Hepatocyte (in vitro differentiated cells): ENCODE measurements at regions not wholly inside any gene's neighbourhood (a gene's known extent, or its start where the extent isn't known, plus 50 kb on each side); places are given as distances from the start of the nearest gene placed in this dataset.

Experiments used
- DNase-seq: peaks from one replicate; pipeline ENCODE4 v3.0.0-alpha.2; 2016; ENCODE audit warnings: low spot score
- H2AFZ ChIP-seq: fragments of 200-600 bp; sonication (generic); 2 replicates; pipeline ENCODE4 v1.6.0; 2016; ENCODE audit warnings: antibody characterized with exemption, mild to moderate bottlenecking
- H3K27ac ChIP-seq: fragments of 200-600 bp; sonication (generic); 2 replicates; pipeline ENCODE4 v1.5.1; 2016; ENCODE audit warnings: mild to moderate bottlenecking
- H3K27me3 ChIP-seq: fragments of 200-600 bp; sonication (generic); 2 replicates; pipeline ENCODE4 v1.6.1; 2016
- H3K36me3 ChIP-seq: fragments of 200-600 bp; sonication (generic); replicated peaks from 2 replicates; pipeline ENCODE4 v1.5.1; 2016; ENCODE audit warnings: low read depth; ENCODE audit not compliant: insufficient read depth
- H3K4me1 ChIP-seq: fragments of 200-600 bp; sonication (generic); 2 replicates; pipeline ENCODE4 v1.5.1; 2016; ENCODE audit warnings: mild to moderate bottlenecking, moderate library complexity; ENCODE audit not compliant: insufficient read depth
- H3K4me2 ChIP-seq: fragments of 200-600 bp; sonication (generic); 2 replicates; pipeline ENCODE4 v1.6.0; 2016
- H3K4me3 ChIP-seq: fragments of 200-600 bp; sonication (generic); 2 replicates; pipeline ENCODE4 v1.5.1; 2016; ENCODE audit warnings: mild to moderate bottlenecking
- H3K79me2 ChIP-seq: fragments of 200-600 bp; sonication (generic); 2 replicates; pipeline ENCODE4 v1.6.0; 2017; ENCODE audit warnings: mild to moderate bottlenecking
- H3K9me2 ChIP-seq: fragments of 200-600 bp; sonication (generic); replicated peaks from 2 replicates; pipeline ENCODE4 v1.6.0; 2017; ENCODE audit warnings: mild to moderate bottlenecking; ENCODE audit not compliant: insufficient read depth
- H3K9me3 ChIP-seq: fragments of 200-600 bp; sonication (generic); 2 replicates; pipeline ENCODE4 v1.5.1; 2016; ENCODE audit warnings: low read depth, mild to moderate bottlenecking
- H4K20me1 ChIP-seq: fragments of 200-600 bp; sonication (generic); 2 replicates; pipeline ENCODE4 v1.6.0; 2016; ENCODE audit warnings: mild to moderate bottlenecking; ENCODE audit not compliant: insufficient read depth, poor library complexity, severe bottlenecking
- EZH2 ChIP-seq: fragments of 200-600 bp; sonication (generic); IDR thresholded peaks from 2 replicates; pipeline ENCODE4 v1.6.1; 2016; ENCODE audit warnings: antibody characterized with exemption, mild to moderate bottlenecking, borderline replicate concordance
- EZH2phosphoT487 ChIP-seq: fragments of 200-600 bp; sonication (generic); IDR thresholded peaks from one replicate; pipeline ENCODE4 v1.6.1; 2018; ENCODE audit warnings: antibody characterized with exemption, mild to moderate bottlenecking, low read depth, moderate library complexity; ENCODE audit not compliant: unreplicated experiment, severe bottlenecking
- WGBS: methylation state at CpG from one replicate; pipeline ENCODE4 v1.1.6; 2016; ENCODE audit warnings: low lambda C conversion rate; ENCODE audit errors: missing lambda C conversion rate; 5-methylcytosine and 5-hydroxymethylcytosine counted together
- TF ChIP-seq, protein P1 (sequence below): fragments of 200-600 bp; sonication (generic); IDR thresholded peaks from 2 replicates; pipeline ENCODE4 v1.5.1; 2016; ENCODE audit warnings: antibody characterized with exemption, mild to moderate bottlenecking; ENCODE audit not compliant: poor library complexity

DNA sequence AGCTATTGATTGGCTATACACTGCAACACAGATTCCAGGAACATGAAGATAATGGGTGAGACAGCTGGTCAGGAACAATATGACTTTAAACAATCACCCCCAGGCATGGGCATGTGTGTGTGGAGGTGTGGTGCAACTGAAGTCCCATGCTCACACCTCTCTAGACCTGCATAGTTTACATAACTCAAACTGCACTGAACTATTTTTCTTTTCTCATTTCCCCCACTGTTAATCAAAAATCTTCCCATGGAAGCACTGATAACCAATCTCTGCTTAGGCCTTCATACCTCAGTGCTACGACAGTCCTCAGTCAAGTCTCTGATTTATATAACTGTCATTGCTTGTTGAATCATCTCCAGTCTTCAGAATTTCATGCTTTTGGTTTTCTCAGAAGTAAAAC lies 600.2 kb downstream of the NTRK3 start:
- 81% methylated on average over 1 of the region's 1 CpG for WGBS
- Histone ChIP-seq H3K4me1 (no peaks in the 10 kb centered on the region), H3K9me3 (no peaks in the 10 kb centered on the region), H3K36me3 (no peaks in the 10 kb centered on the region), H2AFZ (no peak overlapping the region), H3K27ac (no peak overlapping the region), H3K27me3 (no peaks in the 10 kb centered on the region), H3K9me2 (no peaks in the 10 kb centered on the region), H3K4me2 (no peak overlapping the region), H3K79me2 (no peaks in the 10 kb centered on the region), H4K20me1 (no peaks in the 10 kb centered on the region), H3K4me3 (no peak overlapping the region)
- TF ChIP-seq EZH2 (no peak), EZH2phosphoT487 (no peak)
- TF ChIP-seq, protein P1, sequence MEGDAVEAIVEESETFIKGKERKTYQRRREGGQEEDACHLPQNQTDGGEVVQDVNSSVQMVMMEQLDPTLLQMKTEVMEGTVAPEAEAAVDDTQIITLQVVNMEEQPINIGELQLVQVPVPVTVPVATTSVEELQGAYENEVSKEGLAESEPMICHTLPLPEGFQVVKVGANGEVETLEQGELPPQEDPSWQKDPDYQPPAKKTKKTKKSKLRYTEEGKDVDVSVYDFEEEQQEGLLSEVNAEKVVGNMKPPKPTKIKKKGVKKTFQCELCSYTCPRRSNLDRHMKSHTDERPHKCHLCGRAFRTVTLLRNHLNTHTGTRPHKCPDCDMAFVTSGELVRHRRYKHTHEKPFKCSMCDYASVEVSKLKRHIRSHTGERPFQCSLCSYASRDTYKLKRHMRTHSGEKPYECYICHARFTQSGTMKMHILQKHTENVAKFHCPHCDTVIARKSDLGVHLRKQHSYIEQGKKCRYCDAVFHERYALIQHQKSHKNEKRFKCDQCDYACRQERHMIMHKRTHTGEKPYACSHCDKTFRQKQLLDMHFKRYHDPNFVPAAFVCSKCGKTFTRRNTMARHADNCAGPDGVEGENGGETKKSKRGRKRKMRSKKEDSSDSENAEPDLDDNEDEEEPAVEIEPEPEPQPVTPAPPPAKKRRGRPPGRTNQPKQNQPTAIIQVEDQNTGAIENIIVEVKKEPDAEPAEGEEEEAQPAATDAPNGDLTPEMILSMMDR: no peak
- no peak for DNase-seq

DNA sequence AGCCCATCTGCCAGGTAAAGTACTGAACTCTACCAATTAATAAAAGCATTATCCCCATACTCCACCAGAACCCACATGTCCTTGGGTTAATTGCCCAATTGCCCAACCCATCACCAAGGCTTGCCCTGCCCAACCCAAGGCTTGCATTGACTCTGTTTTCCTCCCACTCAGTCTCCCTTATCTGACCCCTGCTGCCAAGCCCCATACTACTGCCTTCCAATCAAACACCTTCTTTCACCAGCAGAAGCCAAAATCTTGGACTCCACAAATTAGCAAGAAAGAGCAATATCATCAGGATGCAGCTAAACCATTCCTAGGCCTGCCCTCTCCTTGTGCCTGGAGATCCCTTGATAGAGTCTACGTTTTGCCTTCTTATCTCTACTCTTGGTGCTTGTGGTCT lies 602.9 kb downstream of the NTRK3 start:
- Histone ChIP-seq H3K9me2 (no peaks in the 10 kb centered on the region), H3K4me2 (no peak overlapping the region)
- WGBS: 74% methylated on average over 1 of the region's 1 CpG

DNA sequence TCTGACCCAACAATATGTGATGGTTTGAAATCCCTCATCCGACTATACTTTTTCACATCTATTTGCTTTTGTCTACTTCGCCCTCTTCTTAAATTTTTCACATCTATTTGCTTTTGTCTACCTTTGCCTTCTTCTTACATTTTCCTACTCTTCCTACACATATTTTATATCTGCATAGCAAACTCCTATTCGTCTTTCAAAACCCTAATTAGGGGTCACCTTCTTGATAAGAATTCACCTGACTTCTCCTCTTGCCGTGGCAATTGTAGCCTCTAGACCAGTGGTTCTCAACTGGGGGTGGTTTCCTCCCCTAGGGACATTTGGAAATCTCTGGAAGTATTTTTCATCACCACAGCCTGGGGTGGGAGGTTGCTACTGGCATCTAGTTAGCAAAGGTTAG lies 607.4 kb downstream of the NTRK3 start:
- Histone ChIP-seq H2AFZ (no peak overlapping the region), H4K20me1 (no peaks in the 10 kb centered on the region), H3K9me2 (no peaks in the 10 kb centered on the region), H3K79me2 (no peaks in the 10 kb centered on the region), H3K27me3 (no peaks in the 10 kb centered on the region), H3K4me3 (no peak overlapping the region), H3K9me3 (no peaks in the 10 kb centered on the region), H3K27ac (no peak overlapping the region), H3K36me3 (no peaks in the 10 kb centered on the region), H3K4me1 (no peaks in the 10 kb centered on the region), H3K4me2 (no peak overlapping the region)
- no peak for DNase-seq
- TF ChIP-seq, protein P1: no peak
- TF ChIP-seq EZH2 (no peak), EZH2phosphoT487 (no peak)
- 83% methylated on average over 4 of the region's 4 CpGs for WGBS

More for the DNA sequence above, 602.9 kb downstream of the NTRK3 start:
- no peaks in the 10 kb centered on the region for H3K4me1 ChIP-seq
- no peaks in the 10 kb centered on the region for H3K27me3 ChIP-seq
- no peaks in the 10 kb centered on the region for H3K79me2 ChIP-seq
- H3K36me3 ChIP-seq: no peaks in the 10 kb centered on the region
- no peak overlapping the region for H3K27ac ChIP-seq
- DNase-seq: no peak
- H3K4me3 ChIP-seq: no peak overlapping the region
- H3K9me3 ChIP-seq: no peaks in the 10 kb centered on the region
- H4K20me1 ChIP-seq: no peaks in the 10 kb centered on the region
- no peak overlapping the region for H2AFZ ChIP-seq
- TF ChIP-seq EZH2: no peak
- TF ChIP-seq, protein P1: no peak
- TF ChIP-seq EZH2phosphoT487: no peak

DNA sequence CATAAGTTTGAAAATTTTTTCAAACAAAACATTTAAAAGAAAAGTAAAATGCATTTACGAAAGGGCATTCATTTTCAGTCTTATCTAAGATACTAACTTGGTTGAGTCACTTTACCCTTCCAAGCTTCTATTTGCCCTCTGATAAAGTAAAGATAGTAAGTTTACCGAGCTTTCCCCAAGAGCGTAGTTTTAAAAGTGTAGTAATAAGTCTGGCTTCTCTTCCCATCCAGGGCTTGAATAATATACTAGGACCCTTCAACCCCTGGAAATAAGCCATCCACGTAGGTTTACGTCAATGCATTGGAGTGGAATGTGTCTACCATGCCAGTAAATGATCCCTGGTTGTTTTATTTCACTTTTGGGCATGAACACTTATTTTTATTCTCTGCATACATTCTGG lies 608.3 kb downstream of the NTRK3 start:
- Histone ChIP-seq H3K4me3 (no peak overlapping the region), H3K79me2 (no peaks in the 10 kb centered on the region), H3K27ac (no peak overlapping the region), H4K20me1 (no peaks in the 10 kb centered on the region), H3K27me3 (no peaks in the 10 kb centered on the region), H3K4me2 (no peak overlapping the region), H3K4me1 (no peaks in the 10 kb centered on the region), H3K36me3 (no peaks in the 10 kb centered on the region), H3K9me3 (no peaks in the 10 kb centered on the region), H3K9me2 (no peaks in the 10 kb centered on the region), H2AFZ (no peak overlapping the region)
- 34% methylated on average over 5 of the region's 5 CpGs for WGBS
- DNase-seq: no peak
- TF ChIP-seq, protein P1: no peak
- TF ChIP-seq EZH2phosphoT487: no peak
- TF ChIP-seq EZH2: no peak
